ENCODE measurements at regions not wholly inside any gene's neighbourhood (a gene's known extent, or its start where the extent isn't known, plus 50 kb on each side); places are given as distances from the start of the nearest gene placed in this dataset.

DNA sequence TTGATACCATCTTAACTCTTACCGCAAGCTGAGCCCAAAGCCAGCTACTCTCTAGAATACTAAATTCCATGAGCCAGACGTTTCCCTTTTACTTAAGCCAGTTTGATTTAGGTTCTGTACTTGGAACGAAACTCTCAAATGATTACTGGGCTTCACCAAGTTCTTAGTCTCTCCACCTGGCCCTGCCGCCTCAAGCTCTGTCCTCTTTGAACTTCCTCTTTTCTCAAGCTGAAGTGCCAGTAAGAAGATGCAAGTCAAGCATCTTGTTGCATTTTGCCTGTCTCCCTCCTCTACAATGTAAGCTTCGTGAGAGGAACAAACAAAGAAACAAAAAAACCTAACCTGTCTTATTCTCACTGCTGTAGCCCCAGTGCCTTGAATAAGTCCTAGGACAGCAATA lies 358.2 kb upstream of the NPVF start:
- Histone ChIP-seq H3K27ac (ENCODE audit: insufficient read depth, low read depth, low read length) (no peak overlapping the region), H2AFZ (ENCODE audit: low read depth, low read length) (no peak overlapping the region), H3K9me1 (replicated peaks; ENCODE audit: control insufficient read depth, extremely low read depth, insufficient read depth, low read length) (no peaks in the 10 kb centered on the region), H3K4me1 (ENCODE audit: control insufficient read depth, extremely low read depth, insufficient read depth, low read length) (no peaks in the 10 kb centered on the region), H3K4me2 (ENCODE audit: insufficient read depth, low read length) (no peak overlapping the region), H3K36me3 (ENCODE audit: control insufficient read depth in 2 of 2, extremely low read depth in 1 of 2, insufficient read depth in 2 of 2, low read length in 2 of 2) (no peaks in the 10 kb centered on the region), H3K27me3 (ENCODE audit: control insufficient read depth in 2 of 2, insufficient read depth in 2 of 2, low read length in 2 of 2) (no peaks in the 10 kb centered on the region), H3K9me3 (replicated peaks; ENCODE audit: control insufficient read depth, insufficient read depth, low read length) (no peaks in the 10 kb centered on the region), H3K9ac (replicated peaks; ENCODE audit: extremely low read depth, insufficient read depth, low read length) (no peak overlapping the region), H3K79me2 (ENCODE audit: control insufficient read depth, insufficient read depth, low read length) (no peaks in the 10 kb centered on the region), H4K20me1 (replicated peaks; ENCODE audit: control insufficient read depth, extremely low read depth, insufficient read depth, low read length) (no peaks in the 10 kb centered on the region), H3K4me3 (replicated peaks in 1 of 3; ENCODE audit: insufficient read depth in 1 of 3, low read depth in 1 of 3, low read length in 3 of 3) (no peak overlapping the region)
- ChIA-PET CTCF (interaction anchor here (1.6 to 5.8 kb wide), 2 partner anchors 18 to 21 kb away, joined by 11 to 25 read pairs; no protein-coding TSS in a partner anchor), POLR2A (no interaction called here)
- dilution Hi-C loops (cut with MboI; ENCODE audit: extremely low pct_ligation_motif_present, low sequenced_read_pairs), result no loop called here
- DNase-seq (ENCODE audit: low read depth, low spot score) (no peak), FAIRE-seq (no peak)
- no TSS peak for BruUV-seq (replicated peaks)
- TF ChIP-seq, protein P1, sequence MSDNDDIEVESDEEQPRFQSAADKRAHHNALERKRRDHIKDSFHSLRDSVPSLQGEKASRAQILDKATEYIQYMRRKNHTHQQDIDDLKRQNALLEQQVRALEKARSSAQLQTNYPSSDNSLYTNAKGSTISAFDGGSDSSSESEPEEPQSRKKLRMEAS (IDR thresholded peaks at IDR 0.05; ENCODE audit: insufficient read depth, insufficient read length), result no peak
- TF ChIP-seq JUN (IDR thresholded peaks at IDR 0.05; ENCODE audit: borderline replicate concordance, insufficient read depth, insufficient read length, low read depth) (no peak), POLR2A (IDR thresholded peaks at IDR 0.05; ENCODE audit: low read depth, low read length) (no peak), POLR2AphosphoS5 (IDR thresholded peaks at IDR 0.05; ENCODE audit: insufficient read depth, low read depth, low read length) (no peak), GATA2 (IDR thresholded peaks at IDR 0.05; ENCODE audit: insufficient read depth, insufficient read length, low read depth, low read length) (no peak), EZH2 (IDR thresholded peaks at IDR 0.05; ENCODE audit: borderline replicate concordance, low read depth, low read length, severe bottlenecking) (no peak), FOS (IDR thresholded peaks at IDR 0.05; ENCODE audit: borderline replicate concordance, insufficient read depth, low read length) (no peak), MYC (IDR thresholded peaks at IDR 0.05; ENCODE audit: low read depth, low read length) (no peak)
- TF ChIP-seq, protein P2, sequence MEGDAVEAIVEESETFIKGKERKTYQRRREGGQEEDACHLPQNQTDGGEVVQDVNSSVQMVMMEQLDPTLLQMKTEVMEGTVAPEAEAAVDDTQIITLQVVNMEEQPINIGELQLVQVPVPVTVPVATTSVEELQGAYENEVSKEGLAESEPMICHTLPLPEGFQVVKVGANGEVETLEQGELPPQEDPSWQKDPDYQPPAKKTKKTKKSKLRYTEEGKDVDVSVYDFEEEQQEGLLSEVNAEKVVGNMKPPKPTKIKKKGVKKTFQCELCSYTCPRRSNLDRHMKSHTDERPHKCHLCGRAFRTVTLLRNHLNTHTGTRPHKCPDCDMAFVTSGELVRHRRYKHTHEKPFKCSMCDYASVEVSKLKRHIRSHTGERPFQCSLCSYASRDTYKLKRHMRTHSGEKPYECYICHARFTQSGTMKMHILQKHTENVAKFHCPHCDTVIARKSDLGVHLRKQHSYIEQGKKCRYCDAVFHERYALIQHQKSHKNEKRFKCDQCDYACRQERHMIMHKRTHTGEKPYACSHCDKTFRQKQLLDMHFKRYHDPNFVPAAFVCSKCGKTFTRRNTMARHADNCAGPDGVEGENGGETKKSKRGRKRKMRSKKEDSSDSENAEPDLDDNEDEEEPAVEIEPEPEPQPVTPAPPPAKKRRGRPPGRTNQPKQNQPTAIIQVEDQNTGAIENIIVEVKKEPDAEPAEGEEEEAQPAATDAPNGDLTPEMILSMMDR (IDR thresholded peaks at IDR 0.05; ENCODE audit: extremely low read depth in 1 of 2, insufficient read depth in 1 of 2, low read depth in 1 of 2, low read length in 2 of 2), result no peak
- intact Hi-C loops (cut with micrococcal nuclease), result no loop called here
